ENCODE measurements at regions not wholly inside any gene's neighbourhood (a gene's known extent, or its start where the extent isn't known, plus 50 kb on each side); places are given as distances from the start of the nearest gene placed in this dataset.
A peak's percentile ranks its signal among the peaks of the same experiment; 100 is the strongest.

- ATAC-seq (replicated peaks; ENCODE audit: extremely low read depth, poor library complexity, severe bottlenecking) (peak; percentile 36), DNase-seq (ENCODE audit: low spot score in 2 of 2) (no peak)
- H3K27me3 Mint-ChIP-seq: peaks cover 41% of the 10 kb centered on the region
- no peaks in the 10 kb centered on the region for H3K4me1 Mint-ChIP-seq
- peaks cover 1% of the 10 kb centered on the region for H3K36me3 Mint-ChIP-seq (ENCODE audit: insufficient read depth)
- H3K4me3 Mint-ChIP-seq: no peak overlapping the region
- H3K27ac Mint-ChIP-seq (ENCODE audit: low read depth): no peak overlapping the region
- H3K9me3 Mint-ChIP-seq: no peaks in the 10 kb centered on the region
These were observed 51.3 kb upstream of the FRMD4A start for GRCh38 chr10:14382022-14382421.

DNA sequence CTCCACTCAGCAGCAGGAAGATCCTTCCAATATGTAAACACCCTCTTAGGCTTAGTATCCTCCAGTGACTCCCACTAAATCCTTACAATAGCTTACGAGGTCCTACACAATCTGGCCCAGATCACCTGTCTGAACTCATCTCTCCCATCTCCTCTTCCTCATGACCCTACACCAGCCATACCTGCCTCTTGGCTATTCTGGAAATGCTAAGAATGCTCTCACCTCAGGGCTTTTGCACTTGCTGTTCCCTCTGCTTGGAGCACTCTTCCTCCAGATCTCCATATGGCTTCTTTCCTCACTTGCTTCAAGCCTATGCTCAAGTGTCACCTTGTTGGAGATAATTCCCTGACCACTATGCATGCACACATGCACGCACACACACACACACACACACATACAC is 50.8 kb upstream of the FRMD4A start:
- Mint-ChIP-seq H3K27me3 (peaks cover 46% of the 10 kb centered on the region), H3K36me3 (ENCODE audit: insufficient read depth) (peaks cover 1% of the 10 kb centered on the region), H3K27ac (ENCODE audit: low read depth) (no peak overlapping the region), H3K9me3 (no peaks in the 10 kb centered on the region), H3K4me1 (no peaks in the 10 kb centered on the region), H3K4me3 (no peak overlapping the region)
- no peak for DNase-seq (ENCODE audit: low spot score in 2 of 2)
- ATAC-seq (replicated peaks; ENCODE audit: extremely low read depth, poor library complexity, severe bottlenecking): no peak

DNA sequence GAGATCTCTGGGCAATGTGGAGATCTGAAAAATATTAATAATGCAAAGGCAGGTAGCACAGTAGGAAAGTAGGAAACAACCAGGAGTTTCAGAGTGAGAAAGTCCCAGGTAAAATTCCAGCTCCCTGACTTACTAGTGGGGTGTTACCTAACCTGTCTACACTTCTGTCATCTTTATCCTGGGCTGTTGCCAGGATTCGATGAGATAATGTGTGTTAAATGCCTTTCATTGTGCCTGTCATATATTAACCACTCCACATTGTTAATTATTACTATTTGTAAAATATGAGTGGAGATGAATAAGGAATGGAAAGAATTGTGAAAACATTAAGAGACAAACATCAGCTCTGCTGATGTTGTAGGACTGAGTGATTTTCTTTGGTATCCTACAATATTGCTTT is 50.0 kb upstream of the FRMD4A start:
- no peaks in the 10 kb centered on the region for H3K9me3 Mint-ChIP-seq
- H3K27me3 Mint-ChIP-seq: peaks cover 54% of the 10 kb centered on the region

More for the DNA sequence above, 50.0 kb upstream of the FRMD4A start:
- DNase-seq (ENCODE audit: low spot score in 2 of 2) (no peak), ATAC-seq (replicated peaks; ENCODE audit: extremely low read depth, poor library complexity, severe bottlenecking) (no peak)
- no peak overlapping the region for H3K27ac Mint-ChIP-seq (ENCODE audit: low read depth)
- peaks cover 1% of the 10 kb centered on the region for H3K36me3 Mint-ChIP-seq (ENCODE audit: insufficient read depth)
- H3K4me3 Mint-ChIP-seq: no peak overlapping the region
- no peaks in the 10 kb centered on the region for H3K4me1 Mint-ChIP-seq

Data from central memory CD8-positive, alpha-beta T cell (primary cell).